OCI-LY1 (cell line): ENCODE measurements at regions not wholly inside any gene's neighbourhood (a gene's known extent, or its start where the extent isn't known, plus 50 kb on each side); places are given as distances from the start of the nearest gene placed in this dataset.

Experiments
- CTCF ChIP-seq: fragments of 200-600 bp; sonication (generic), shearing (Covaris generic); IDR thresholded peaks from 2 replicates; pipeline ENCODE4 v1.5.1; 2017; ENCODE audit warnings: mild to moderate bottlenecking, antibody characterized with exemption, low read length, moderate library complexity, mixed read lengths
- EZH2 ChIP-seq: fragments of 200-600 bp; sonication (generic), shearing (Covaris generic); IDR thresholded peaks from 2 replicates; pipeline ENCODE4 v1.8.0; 2017; ENCODE audit warnings: borderline replicate concordance, mixed run types, mild to moderate bottlenecking, antibody characterized with exemption, low read length, moderate library complexity, mixed read lengths

- TF ChIP-seq CTCF (no peak), EZH2 (no peak)
Observed at GRCh38 chr6:142521791-142522190, 220.0 kb downstream of the ADGRG6 start.
